ENCODE measurements at regions not wholly inside any gene's neighbourhood (a gene's known extent, or its start where the extent isn't known, plus 50 kb on each side); places are given as distances from the start of the nearest gene placed in this dataset.
"Not testable (repeated sequence)": the region's sequence is repeated elsewhere in the genome, so short reads cannot be mapped to it uniquely, and the experiment has no call there.

- H3K4me3 ChIP-seq (ENCODE audit: control insufficient read depth in 1 of 7, extremely low read depth in 1 of 7, insufficient read depth in 4 of 7, low read depth in 2 of 7, low read length in 6 of 7) = no peak overlapping the region
- H3K36me3 ChIP-seq (ENCODE audit: control insufficient read depth in 4 of 4, insufficient read depth in 4 of 4, low read length in 3 of 4) = no peaks in the 10 kb centered on the region
- no peak for DNase-seq
- H3K4me1 ChIP-seq (ENCODE audit: control extremely low read depth in 1 of 4, control insufficient read depth in 4 of 4, insufficient read depth in 4 of 4, low read length in 3 of 4) = no peaks in the 10 kb centered on the region
- no peaks in the 10 kb centered on the region for H3K27me3 ChIP-seq (replicated peaks in 2 of 5; ENCODE audit: control insufficient read depth in 4 of 5, insufficient read depth in 5 of 5, low read length in 4 of 5)
- H3K27ac ChIP-seq (ENCODE audit: insufficient read depth in 1 of 2, low read depth in 1 of 2, low read length in 2 of 2, poor library complexity in 1 of 2, severe bottlenecking in 2 of 2) = no peak overlapping the region
- ChIA-PET CTCF (no interaction called here), POLR2A (no interaction called here)
- WGBS (ENCODE audit: insufficient coverage) = 100% methylated on average over 1 of the region's 7 CpGs
- H3K9me3 ChIP-seq (ENCODE audit: control extremely low read depth in 1 of 5, control insufficient read depth in 4 of 5, insufficient read depth in 2 of 5, low read depth in 1 of 5, low read length in 4 of 5) = no peaks in the 10 kb centered on the region
Measured at GRCh38 chr5:57429513-57430120, 53.0 kb downstream of the ACTBL2 start.

- CTCF ChIA-PET; POLR2A ChIA-PET; H3K27ac ChIP-seq (ENCODE audit: insufficient read depth in 1 of 2, low read depth in 1 of 2, low read length in 2 of 2, poor library complexity in 1 of 2, severe bottlenecking in 2 of 2); H3K9me3 ChIP-seq (ENCODE audit: control extremely low read depth in 1 of 5, control insufficient read depth in 4 of 5, insufficient read depth in 2 of 5, low read depth in 1 of 5, low read length in 4 of 5); H3K27me3 ChIP-seq (replicated peaks in 2 of 5; ENCODE audit: control insufficient read depth in 4 of 5, insufficient read depth in 5 of 5, low read length in 4 of 5); H3K36me3 ChIP-seq (ENCODE audit: control insufficient read depth in 4 of 4, insufficient read depth in 4 of 4, low read length in 3 of 4); DNase-seq; H3K4me3 ChIP-seq (ENCODE audit: control insufficient read depth in 1 of 7, extremely low read depth in 1 of 7, insufficient read depth in 4 of 7, low read depth in 2 of 7, low read length in 6 of 7); H3K4me1 ChIP-seq (ENCODE audit: control extremely low read depth in 1 of 4, control insufficient read depth in 4 of 4, insufficient read depth in 4 of 4, low read length in 3 of 4): not testable (repeated sequence)
- no CpG with 5 or more reads among the region's 2 CpGs for WGBS (ENCODE audit: insufficient coverage)
Measured at GRCh38 chr5:57429021-57429420, 53.6 kb downstream of the ACTBL2 start.

DNA sequence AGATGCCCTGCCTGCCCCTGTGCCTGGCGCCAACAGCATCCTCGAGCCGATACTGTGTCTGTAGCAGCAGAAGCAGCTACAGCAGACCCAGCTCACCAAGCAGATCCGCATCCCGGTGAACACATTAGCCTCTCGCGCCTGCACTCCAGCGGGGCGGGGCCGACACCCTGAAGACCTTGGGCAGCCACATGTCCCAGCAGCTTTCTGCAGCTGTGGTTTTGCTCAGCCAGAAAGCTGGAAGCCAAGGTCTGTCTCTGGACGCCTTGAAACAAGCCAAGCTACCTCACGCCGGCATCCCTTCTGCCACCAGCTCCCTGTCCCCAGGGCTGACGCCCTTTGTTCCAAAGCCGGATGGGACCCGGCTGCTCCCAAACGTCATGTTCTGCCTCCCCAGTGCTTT, 59.6 kb downstream of the ACTBL2 start:
- no peaks in the 10 kb centered on the region for H3K4me1 ChIP-seq (ENCODE audit: control extremely low read depth in 1 of 4, control insufficient read depth in 4 of 4, insufficient read depth in 4 of 4, low read length in 3 of 4)
- no peaks in the 10 kb centered on the region for H3K27me3 ChIP-seq (replicated peaks in 2 of 5; ENCODE audit: control insufficient read depth in 4 of 5, insufficient read depth in 5 of 5, low read length in 4 of 5)
- no peaks in the 10 kb centered on the region for H3K9me3 ChIP-seq (ENCODE audit: control extremely low read depth in 1 of 5, control insufficient read depth in 4 of 5, insufficient read depth in 2 of 5, low read depth in 1 of 5, low read length in 4 of 5)
- CTCF ChIA-PET = interaction anchor here (0.6 to 0.8 kb wide), 2 partner anchors 11 to 108 kb away, joined by 3 read pairs; no protein-coding TSS in a partner anchor
- over 99% methylated on average over 17 of the region's 17 CpGs for WGBS (ENCODE audit: insufficient coverage)
- H3K27ac ChIP-seq (ENCODE audit: insufficient read depth in 1 of 2, low read depth in 1 of 2, low read length in 2 of 2, poor library complexity in 1 of 2, severe bottlenecking in 2 of 2) = no peak overlapping the region
- POLR2A ChIA-PET = no interaction called here
- no peaks in the 10 kb centered on the region for H3K36me3 ChIP-seq (ENCODE audit: control insufficient read depth in 4 of 4, insufficient read depth in 4 of 4, low read length in 3 of 4)
- no peak overlapping the region for H3K4me3 ChIP-seq (ENCODE audit: control insufficient read depth in 1 of 7, extremely low read depth in 1 of 7, insufficient read depth in 4 of 7, low read depth in 2 of 7, low read length in 6 of 7)
- no peak for DNase-seq

DNA sequence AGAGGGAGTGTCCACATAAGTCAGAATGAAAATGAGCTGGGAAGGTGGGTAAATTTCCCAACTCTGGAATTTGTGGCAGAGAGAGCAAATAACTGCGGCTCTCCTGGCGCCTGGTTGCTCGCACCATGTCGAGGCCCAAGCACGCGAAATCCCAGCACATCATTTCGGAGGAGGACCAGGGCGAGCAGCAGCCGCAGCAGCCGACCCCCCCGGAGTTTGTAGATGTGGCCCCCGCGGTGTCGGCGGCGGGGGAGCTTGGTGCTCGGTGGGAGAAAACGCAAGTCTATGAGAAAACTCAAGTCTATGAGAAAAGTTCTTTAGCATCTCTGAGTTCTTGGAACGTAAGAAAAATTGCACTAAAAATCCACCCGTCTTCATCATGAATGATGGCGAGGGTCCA, 60.3 kb downstream of the ACTBL2 start:
- Histone ChIP-seq H3K4me1 (ENCODE audit: control extremely low read depth in 1 of 4, control insufficient read depth in 4 of 4, insufficient read depth in 4 of 4, low read length in 3 of 4) (no peaks in the 10 kb centered on the region), H3K4me3 (ENCODE audit: control insufficient read depth in 1 of 7, extremely low read depth in 1 of 7, insufficient read depth in 4 of 7, low read depth in 2 of 7, low read length in 6 of 7) (no peak overlapping the region), H3K9me3 (ENCODE audit: control extremely low read depth in 1 of 5, control insufficient read depth in 4 of 5, insufficient read depth in 2 of 5, low read depth in 1 of 5, low read length in 4 of 5) (no peaks in the 10 kb centered on the region), H3K27me3 (replicated peaks in 2 of 5; ENCODE audit: control insufficient read depth in 4 of 5, insufficient read depth in 5 of 5, low read length in 4 of 5) (no peaks in the 10 kb centered on the region), H3K27ac (ENCODE audit: insufficient read depth in 1 of 2, low read depth in 1 of 2, low read length in 2 of 2, poor library complexity in 1 of 2, severe bottlenecking in 2 of 2) (no peak overlapping the region), H3K36me3 (ENCODE audit: control insufficient read depth in 4 of 4, insufficient read depth in 4 of 4, low read length in 3 of 4) (no peaks in the 10 kb centered on the region)
- ChIA-PET CTCF (no interaction called here), POLR2A (no interaction called here)
- DNase-seq = no peak
- WGBS (ENCODE audit: insufficient coverage) = 99% methylated on average over 21 of the region's 21 CpGs

DNA sequence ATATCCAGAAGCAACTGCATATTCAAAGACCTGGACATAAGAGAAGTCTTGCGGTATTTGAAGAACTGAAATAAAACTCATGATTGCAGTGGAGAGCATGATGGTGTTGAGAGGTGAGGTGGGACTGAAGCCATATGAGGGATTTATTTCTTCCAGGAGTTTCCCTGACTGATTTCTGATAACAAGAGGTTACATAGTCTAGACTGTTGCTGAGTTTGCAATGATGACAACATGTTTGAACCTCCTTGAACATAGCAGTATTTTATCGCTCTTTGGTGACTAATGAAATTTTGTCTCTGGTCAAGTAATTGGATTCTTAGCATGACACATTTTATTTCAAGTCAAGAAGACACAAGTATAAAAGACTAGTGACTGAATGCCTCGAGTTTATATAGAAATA, 61.8 kb downstream of the ACTBL2 start:
- Histone ChIP-seq H3K36me3 (ENCODE audit: control insufficient read depth in 4 of 4, insufficient read depth in 4 of 4, low read length in 3 of 4) (no peaks in the 10 kb centered on the region), H3K27ac (ENCODE audit: insufficient read depth in 1 of 2, low read depth in 1 of 2, low read length in 2 of 2, poor library complexity in 1 of 2, severe bottlenecking in 2 of 2) (no peak overlapping the region), H3K9me3 (ENCODE audit: control extremely low read depth in 1 of 5, control insufficient read depth in 4 of 5, insufficient read depth in 2 of 5, low read depth in 1 of 5, low read length in 4 of 5) (no peaks in the 10 kb centered on the region), H3K27me3 (replicated peaks in 2 of 5; ENCODE audit: control insufficient read depth in 4 of 5, insufficient read depth in 5 of 5, low read length in 4 of 5) (no peaks in the 10 kb centered on the region), H3K4me3 (ENCODE audit: control insufficient read depth in 1 of 7, extremely low read depth in 1 of 7, insufficient read depth in 4 of 7, low read depth in 2 of 7, low read length in 6 of 7) (no peak overlapping the region), H3K4me1 (ENCODE audit: control extremely low read depth in 1 of 4, control insufficient read depth in 4 of 4, insufficient read depth in 4 of 4, low read length in 3 of 4) (no peaks in the 10 kb centered on the region)
- CTCF ChIA-PET = no interaction called here
- POLR2A ChIA-PET = no interaction called here
- WGBS (ENCODE audit: insufficient coverage) = 100% methylated on average over 1 of the region's 3 CpGs
- no peak for DNase-seq

- no CpG with 5 or more reads among the region's 2 CpGs for WGBS (ENCODE audit: insufficient coverage)
- POLR2A ChIA-PET = no interaction called here
- CTCF ChIA-PET = no interaction called here
Measured at GRCh38 chr5:57417971-57418370, 64.6 kb downstream of the ACTBL2 start.

DNA sequence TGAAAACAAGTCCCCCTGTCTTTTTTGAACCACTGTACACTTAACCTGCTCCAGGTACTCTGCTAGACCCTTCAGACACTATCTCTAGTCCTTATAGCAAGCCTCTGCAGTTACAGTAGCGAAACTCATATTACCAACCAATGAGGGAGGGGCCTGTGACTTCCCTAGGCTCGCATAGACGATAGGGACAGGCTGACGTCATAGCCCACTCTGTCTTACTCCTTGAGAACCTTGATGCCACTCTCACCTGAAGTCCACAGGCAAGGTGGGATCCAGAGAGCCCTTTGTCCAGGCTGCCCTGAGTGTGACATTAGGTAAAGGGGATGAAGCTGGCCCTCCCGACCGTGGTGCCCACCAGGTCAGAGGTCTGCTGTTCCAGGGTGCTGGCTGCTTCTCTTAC, 65.3 kb downstream of the ACTBL2 start:
- H3K4me3 ChIP-seq (ENCODE audit: control insufficient read depth in 1 of 7, extremely low read depth in 1 of 7, insufficient read depth in 4 of 7, low read depth in 2 of 7, low read length in 6 of 7) = no peak overlapping the region
- no peaks in the 10 kb centered on the region for H3K4me1 ChIP-seq (ENCODE audit: control extremely low read depth in 1 of 4, control insufficient read depth in 4 of 4, insufficient read depth in 4 of 4, low read length in 3 of 4)
- no peaks in the 10 kb centered on the region for H3K9me3 ChIP-seq (ENCODE audit: control extremely low read depth in 1 of 5, control insufficient read depth in 4 of 5, insufficient read depth in 2 of 5, low read depth in 1 of 5, low read length in 4 of 5)
- POLR2A ChIA-PET = no interaction called here
- CTCF ChIA-PET = no interaction called here
- no peaks in the 10 kb centered on the region for H3K27me3 ChIP-seq (replicated peaks in 2 of 5; ENCODE audit: control insufficient read depth in 4 of 5, insufficient read depth in 5 of 5, low read length in 4 of 5)
- WGBS (ENCODE audit: insufficient coverage) = 98% methylated on average over 6 of the region's 6 CpGs
- no peak overlapping the region for H3K27ac ChIP-seq (ENCODE audit: insufficient read depth in 1 of 2, low read depth in 1 of 2, low read length in 2 of 2, poor library complexity in 1 of 2, severe bottlenecking in 2 of 2)
- no peak for DNase-seq
- H3K36me3 ChIP-seq (ENCODE audit: control insufficient read depth in 4 of 4, insufficient read depth in 4 of 4, low read length in 3 of 4) = no peaks in the 10 kb centered on the region

More at GRCh38 chr5:57417971-57418370, 64.6 kb downstream of the ACTBL2 start:
- Histone ChIP-seq H3K36me3 (ENCODE audit: control insufficient read depth in 4 of 4, insufficient read depth in 4 of 4, low read length in 3 of 4) (no peaks in the 10 kb centered on the region), H3K9me3 (ENCODE audit: control extremely low read depth in 1 of 5, control insufficient read depth in 4 of 5, insufficient read depth in 2 of 5, low read depth in 1 of 5, low read length in 4 of 5) (no peaks in the 10 kb centered on the region), H3K27me3 (replicated peaks in 2 of 5; ENCODE audit: control insufficient read depth in 4 of 5, insufficient read depth in 5 of 5, low read length in 4 of 5) (no peaks in the 10 kb centered on the region), H3K4me1 (ENCODE audit: control extremely low read depth in 1 of 4, control insufficient read depth in 4 of 4, insufficient read depth in 4 of 4, low read length in 3 of 4) (no peaks in the 10 kb centered on the region), H3K4me3 (ENCODE audit: control insufficient read depth in 1 of 7, extremely low read depth in 1 of 7, insufficient read depth in 4 of 7, low read depth in 2 of 7, low read length in 6 of 7) (no peak overlapping the region), H3K27ac (ENCODE audit: insufficient read depth in 1 of 2, low read depth in 1 of 2, low read length in 2 of 2, poor library complexity in 1 of 2, severe bottlenecking in 2 of 2) (no peak overlapping the region)
- DNase-seq = no peak
